NB4 (cell line): ENCODE measurements at regions not wholly inside any gene's neighbourhood (a gene's known extent, or its start where the extent isn't known, plus 50 kb on each side); places are given as distances from the start of the nearest gene placed in this dataset.
"Not testable (repeated sequence)": the region's sequence is repeated elsewhere in the genome, so short reads cannot be mapped to it uniquely, and the experiment has no call there.

Experiments used
- DNase-seq: peaks from one replicate; pipeline ENCODE4 v3.0.0; 2010; ENCODE audit warnings: low read depth
- H3K4me3 ChIP-seq: one replicate; pipeline ENCODE4 v1.5.1; 2011; ENCODE audit warnings: mild to moderate bottlenecking, low read depth, low read length, moderate library complexity
- MYC ChIP-seq: IDR thresholded peaks from 2 replicates; pipeline ENCODE4 v1.6.1; 2011; ENCODE audit warnings: low read depth, low read length
- POLR2A ChIP-seq: IDR thresholded peaks from 2 replicates; pipeline ENCODE4 v1.6.1; 2011; ENCODE audit warnings: mild to moderate bottlenecking; ENCODE audit not compliant: insufficient read length; ENCODE audit errors: extremely low read depth
- TF ChIP-seq, protein P1 (sequence below): IDR thresholded peaks from 2 replicates; pipeline ENCODE4 v1.6.1; 2011; ENCODE audit warnings: low read depth, low read length
- TF ChIP-seq, protein P2 (sequence below): IDR thresholded peaks from one replicate; pipeline ENCODE4 v1.5.1; 2012; ENCODE audit warnings: low read depth, low read length

DNA sequence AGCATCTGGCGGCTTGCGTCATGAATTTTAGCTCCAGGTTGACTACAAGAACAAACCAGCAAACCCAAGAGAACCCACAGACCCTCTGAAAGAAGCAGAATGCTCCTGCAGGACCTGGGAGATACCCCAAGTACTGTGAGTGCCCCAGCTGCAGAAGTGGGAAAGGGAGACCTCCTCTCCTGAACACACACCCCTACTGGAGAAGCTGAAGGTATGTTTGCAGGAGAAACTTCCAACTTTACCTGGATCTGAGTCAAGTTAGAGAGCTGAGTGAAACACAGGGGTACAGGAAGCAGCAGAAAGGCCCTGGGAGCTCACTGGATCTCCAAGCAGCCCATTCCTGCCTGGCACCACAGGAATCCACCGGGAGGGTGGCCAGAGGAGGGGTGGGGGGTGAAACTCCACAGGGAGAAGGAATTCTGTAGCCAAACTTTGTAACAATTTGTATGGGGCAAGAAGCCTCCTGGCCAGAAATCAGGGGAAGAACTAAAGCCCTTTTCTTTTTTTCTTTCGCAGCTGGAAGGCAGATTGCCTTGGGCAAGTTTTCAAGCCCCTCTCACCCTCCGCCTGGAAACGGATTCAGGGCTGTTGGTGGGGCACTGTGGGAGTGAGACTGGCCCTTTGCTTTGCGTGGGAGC is 576.2 kb downstream of the BNC2 start:
- DNase-seq = no peak
- H3K4me3 ChIP-seq = no peak overlapping the region
- TF ChIP-seq, protein P1, sequence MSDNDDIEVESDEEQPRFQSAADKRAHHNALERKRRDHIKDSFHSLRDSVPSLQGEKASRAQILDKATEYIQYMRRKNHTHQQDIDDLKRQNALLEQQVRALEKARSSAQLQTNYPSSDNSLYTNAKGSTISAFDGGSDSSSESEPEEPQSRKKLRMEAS = no peak
- TF ChIP-seq MYC (no peak), POLR2A (no peak)
- TF ChIP-seq, protein P2, sequence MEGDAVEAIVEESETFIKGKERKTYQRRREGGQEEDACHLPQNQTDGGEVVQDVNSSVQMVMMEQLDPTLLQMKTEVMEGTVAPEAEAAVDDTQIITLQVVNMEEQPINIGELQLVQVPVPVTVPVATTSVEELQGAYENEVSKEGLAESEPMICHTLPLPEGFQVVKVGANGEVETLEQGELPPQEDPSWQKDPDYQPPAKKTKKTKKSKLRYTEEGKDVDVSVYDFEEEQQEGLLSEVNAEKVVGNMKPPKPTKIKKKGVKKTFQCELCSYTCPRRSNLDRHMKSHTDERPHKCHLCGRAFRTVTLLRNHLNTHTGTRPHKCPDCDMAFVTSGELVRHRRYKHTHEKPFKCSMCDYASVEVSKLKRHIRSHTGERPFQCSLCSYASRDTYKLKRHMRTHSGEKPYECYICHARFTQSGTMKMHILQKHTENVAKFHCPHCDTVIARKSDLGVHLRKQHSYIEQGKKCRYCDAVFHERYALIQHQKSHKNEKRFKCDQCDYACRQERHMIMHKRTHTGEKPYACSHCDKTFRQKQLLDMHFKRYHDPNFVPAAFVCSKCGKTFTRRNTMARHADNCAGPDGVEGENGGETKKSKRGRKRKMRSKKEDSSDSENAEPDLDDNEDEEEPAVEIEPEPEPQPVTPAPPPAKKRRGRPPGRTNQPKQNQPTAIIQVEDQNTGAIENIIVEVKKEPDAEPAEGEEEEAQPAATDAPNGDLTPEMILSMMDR = no peak

DNA sequence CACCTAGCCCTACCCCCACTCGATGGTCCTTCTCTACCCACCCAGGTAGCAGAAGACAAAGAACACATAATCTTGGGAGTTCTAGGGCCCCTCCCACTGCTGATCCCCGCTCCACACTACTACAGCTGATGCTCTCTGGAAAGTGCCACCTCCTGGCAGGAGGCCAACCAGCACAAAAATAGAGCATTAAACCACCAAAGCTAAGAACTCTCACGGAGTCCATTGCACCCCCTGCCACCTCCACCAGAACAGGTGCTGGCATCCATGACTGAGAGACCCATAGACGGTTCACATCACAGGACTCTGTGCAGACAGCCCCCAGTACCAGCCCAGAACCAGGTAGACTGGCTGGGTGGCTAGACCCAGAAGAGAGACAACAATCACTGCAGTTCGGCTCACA is 575.5 kb downstream of the BNC2 start:
- H3K4me3 ChIP-seq, DNase-seq: not testable (repeated sequence)

DNA sequence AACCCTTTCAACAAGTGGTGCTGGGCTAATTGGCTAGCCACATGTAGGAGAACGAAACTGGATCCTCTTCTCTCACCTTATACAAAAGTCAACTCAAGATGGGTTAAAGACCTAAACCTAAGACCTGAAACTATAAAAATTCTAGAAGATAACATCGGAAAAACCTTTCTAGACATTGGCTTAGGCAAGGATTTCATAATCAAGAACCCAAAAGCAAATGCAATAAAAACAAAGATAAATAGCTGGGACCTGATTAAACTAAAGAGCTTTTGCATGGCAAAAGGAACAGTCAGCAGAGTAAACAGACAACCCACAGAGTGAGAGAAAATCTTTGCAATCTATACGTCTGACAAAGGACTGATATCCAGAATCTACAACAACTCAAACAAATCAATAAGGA is 571.1 kb downstream of the BNC2 start:
- H3K4me3 ChIP-seq, DNase-seq: not testable (repeated sequence)

DNA sequence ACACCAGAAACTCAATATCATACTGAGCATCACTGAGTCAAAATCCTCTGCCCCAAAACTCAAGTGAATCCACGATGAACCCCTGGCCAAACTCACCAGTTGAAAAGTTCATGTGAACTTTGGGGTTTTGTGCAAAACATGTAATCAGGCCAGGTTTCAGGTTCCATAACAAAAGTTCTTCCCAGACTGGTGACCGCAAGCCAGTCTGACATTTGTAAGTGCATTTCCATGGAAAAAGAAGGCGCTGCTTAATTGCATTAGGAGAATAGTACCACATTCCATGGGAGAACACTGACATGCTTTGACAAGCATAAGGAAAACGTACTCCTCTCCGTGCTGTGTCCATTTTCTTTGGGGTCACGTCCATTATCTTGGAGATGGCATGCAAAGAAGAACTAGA is 567.0 kb downstream of the BNC2 start:
- TF ChIP-seq MYC = no peak
- no peak for TF ChIP-seq POLR2A
- TF ChIP-seq, protein P1 = no peak
- TF ChIP-seq, protein P2 = no peak
- no peak for DNase-seq
- H3K4me3 ChIP-seq = no peak overlapping the region

DNA sequence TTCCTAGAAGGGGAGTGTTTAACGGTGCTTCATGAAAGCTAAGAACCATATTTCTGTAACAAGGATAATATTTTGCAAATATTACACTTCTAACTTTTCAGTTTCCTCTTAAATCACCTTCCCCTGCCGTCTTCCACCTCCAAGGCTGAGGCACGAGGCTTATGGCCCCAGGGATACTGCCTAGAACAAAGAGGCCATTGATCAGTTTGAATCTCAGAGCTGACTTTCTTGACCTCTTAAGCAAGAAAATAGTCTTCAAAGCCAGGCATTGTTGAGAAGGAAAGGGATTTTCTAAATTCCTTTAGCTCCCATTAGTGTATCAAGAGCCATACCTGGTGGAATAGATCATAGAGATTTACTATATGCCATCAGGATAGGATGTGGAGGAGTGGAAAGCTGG is 566.2 kb downstream of the BNC2 start:
- no peak for DNase-seq
- TF ChIP-seq, protein P2 = no peak
- TF ChIP-seq MYC (no peak), POLR2A (no peak)
- TF ChIP-seq, protein P1 = no peak

DNA sequence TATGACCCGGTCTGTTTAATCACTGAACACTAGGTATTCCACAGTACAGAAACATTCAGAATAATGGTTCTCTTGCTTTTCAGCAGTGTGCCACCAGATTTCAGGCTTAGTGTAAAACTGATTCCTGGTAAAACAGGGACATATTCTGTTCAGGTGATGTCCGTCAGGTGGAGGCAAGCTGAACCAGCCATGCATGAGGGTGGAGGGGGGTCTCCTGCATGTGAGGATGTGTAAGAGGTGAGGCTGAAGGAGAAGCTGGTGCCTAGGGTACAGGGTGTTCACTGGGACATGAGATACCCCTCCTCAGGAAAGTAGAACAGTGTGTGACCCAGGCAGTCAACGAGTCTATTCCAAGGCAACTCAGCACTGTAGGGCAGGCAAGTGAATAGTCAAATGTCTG is 563.9 kb downstream of the BNC2 start:
- H3K4me3 ChIP-seq = no peak overlapping the region
- no peak for DNase-seq
- TF ChIP-seq POLR2A (no peak), MYC (no peak)
- TF ChIP-seq, protein P1 = no peak
- TF ChIP-seq, protein P2 = no peak

More for the DNA sequence above, 566.2 kb downstream of the BNC2 start:
- no peak overlapping the region for H3K4me3 ChIP-seq

DNA sequence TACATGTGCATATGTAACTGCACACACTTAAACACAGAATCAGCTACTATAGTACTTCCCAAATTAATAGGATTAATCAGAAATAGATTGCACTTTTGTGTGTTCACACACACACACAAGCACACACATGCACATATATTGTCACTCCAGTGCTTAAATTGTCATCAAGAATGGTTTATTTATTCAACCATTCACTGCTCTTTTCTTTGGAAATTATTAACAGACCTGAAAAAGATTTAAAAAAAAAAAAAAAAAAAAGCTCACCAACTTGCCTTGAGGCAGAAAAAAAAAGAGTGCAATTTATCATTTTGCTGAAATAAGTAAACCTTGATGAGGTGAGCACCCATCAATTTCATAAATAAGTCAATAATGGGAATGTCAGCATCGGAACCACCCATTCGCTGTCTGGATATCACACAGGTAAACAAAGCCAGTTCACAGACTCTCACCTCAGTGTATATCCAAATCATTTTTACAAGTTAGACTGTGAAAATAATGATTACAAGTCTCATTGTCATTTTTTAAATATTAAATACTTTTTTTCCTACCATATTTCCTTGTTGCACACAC is 562.8 kb downstream of the BNC2 start:
- TF ChIP-seq POLR2A = no peak
- TF ChIP-seq, protein P2 = no peak
- TF ChIP-seq MYC = no peak
- TF ChIP-seq, protein P1 = no peak
- DNase-seq = no peak
- no peak overlapping the region for H3K4me3 ChIP-seq
